HCT116 (cell line): ENCODE measurements at regions not wholly inside any gene's neighbourhood (a gene's known extent, or its start where the extent isn't known, plus 50 kb on each side); places are given as distances from the start of the nearest gene placed in this dataset.

ENCODE experiments used
- EZH2 ChIP-seq: fragments of 200-600 bp; sonication (generic); IDR thresholded peaks from 2 replicates; pipeline ENCODE4 v1.6.1; 2017; ENCODE audit warnings: antibody characterized with exemption, mixed run types
- POLR2A ChIP-seq: IDR thresholded peaks from 2 replicates; pipeline ENCODE4 v1.7.0; 2011; ENCODE audit warnings: borderline replicate concordance; ENCODE audit not compliant: insufficient read depth, insufficient read length; ENCODE audit errors: extremely low read depth
- POLR2AphosphoS5 ChIP-seq: IDR thresholded peaks from 2 replicates; pipeline ENCODE4 v1.6.1; 2011; ENCODE audit warnings: mild to moderate bottlenecking, low read depth, low read length, moderate library complexity
- SIN3A ChIP-seq: IDR thresholded peaks from 2 replicates; pipeline ENCODE4 v1.6.1; 2012; ENCODE audit warnings: low read depth
- YY1 ChIP-seq: IDR thresholded peaks from 2 replicates; pipeline ENCODE4 v1.6.1; 2011; ENCODE audit warnings: low read length, low read depth, moderate library complexity, mild to moderate bottlenecking; ENCODE audit not compliant: insufficient replicate concordance; ENCODE audit errors: extremely low read depth
- TF ChIP-seq, protein P1 (sequence below), 3 experiments: fragments of 200-600 bp in 1 of 3; sonication (generic) in 1 of 3; IDR thresholded peaks in 2 of 3; conservative IDR thresholded peaks in 1 of 3; 2 replicates each; pipeline ENCODE4 v1.5.1; 2012 to 2017; ENCODE audit warnings: low read depth in 2 of 3, low read length in 2 of 3, antibody characterized with exemption in 1 of 3, borderline replicate concordance in 1 of 3, control low read depth in 1 of 3, mild to moderate bottlenecking in 1 of 3, mixed read lengths in 1 of 3, mixed run types in 1 of 3, moderate library complexity in 1 of 3; ENCODE audit not compliant: insufficient read depth in 1 of 3
- TF ChIP-seq, protein P2 (sequence below): IDR thresholded peaks from 2 replicates; pipeline ENCODE4 v1.6.1; 2012; ENCODE audit warnings: low read depth

DNA sequence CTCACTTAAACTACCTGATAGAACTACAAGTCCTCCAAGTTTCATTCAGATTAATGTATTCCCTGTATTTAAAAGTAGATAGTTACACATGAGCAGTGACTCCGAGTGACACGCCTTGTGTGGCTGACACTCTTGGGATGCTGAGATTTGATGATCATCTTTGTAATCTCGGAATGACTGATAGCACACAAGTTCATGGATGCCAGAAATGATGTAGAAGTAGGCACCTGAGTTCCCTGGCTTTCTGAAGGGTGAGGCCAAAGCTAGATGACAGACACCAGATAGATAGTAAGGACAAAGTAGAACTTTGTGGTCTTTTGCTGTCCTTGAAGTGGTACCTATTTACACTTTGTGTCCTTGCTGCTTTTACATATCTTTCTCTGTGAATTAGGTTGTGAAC is 491.2 kb downstream of the PCNX1 start:
- TF ChIP-seq, protein P1, sequence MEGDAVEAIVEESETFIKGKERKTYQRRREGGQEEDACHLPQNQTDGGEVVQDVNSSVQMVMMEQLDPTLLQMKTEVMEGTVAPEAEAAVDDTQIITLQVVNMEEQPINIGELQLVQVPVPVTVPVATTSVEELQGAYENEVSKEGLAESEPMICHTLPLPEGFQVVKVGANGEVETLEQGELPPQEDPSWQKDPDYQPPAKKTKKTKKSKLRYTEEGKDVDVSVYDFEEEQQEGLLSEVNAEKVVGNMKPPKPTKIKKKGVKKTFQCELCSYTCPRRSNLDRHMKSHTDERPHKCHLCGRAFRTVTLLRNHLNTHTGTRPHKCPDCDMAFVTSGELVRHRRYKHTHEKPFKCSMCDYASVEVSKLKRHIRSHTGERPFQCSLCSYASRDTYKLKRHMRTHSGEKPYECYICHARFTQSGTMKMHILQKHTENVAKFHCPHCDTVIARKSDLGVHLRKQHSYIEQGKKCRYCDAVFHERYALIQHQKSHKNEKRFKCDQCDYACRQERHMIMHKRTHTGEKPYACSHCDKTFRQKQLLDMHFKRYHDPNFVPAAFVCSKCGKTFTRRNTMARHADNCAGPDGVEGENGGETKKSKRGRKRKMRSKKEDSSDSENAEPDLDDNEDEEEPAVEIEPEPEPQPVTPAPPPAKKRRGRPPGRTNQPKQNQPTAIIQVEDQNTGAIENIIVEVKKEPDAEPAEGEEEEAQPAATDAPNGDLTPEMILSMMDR (IDR thresholded peaks at IDR 0.05 in 2 of 3, conservative IDR thresholded peaks at IDR 0.05 in 1 of 3; ENCODE audit: borderline replicate concordance in 1 of 3, insufficient read depth in 1 of 3, low read depth in 2 of 3, low read length in 2 of 3), result no peak
- no peak for TF ChIP-seq SIN3A
- TF ChIP-seq, protein P2, sequence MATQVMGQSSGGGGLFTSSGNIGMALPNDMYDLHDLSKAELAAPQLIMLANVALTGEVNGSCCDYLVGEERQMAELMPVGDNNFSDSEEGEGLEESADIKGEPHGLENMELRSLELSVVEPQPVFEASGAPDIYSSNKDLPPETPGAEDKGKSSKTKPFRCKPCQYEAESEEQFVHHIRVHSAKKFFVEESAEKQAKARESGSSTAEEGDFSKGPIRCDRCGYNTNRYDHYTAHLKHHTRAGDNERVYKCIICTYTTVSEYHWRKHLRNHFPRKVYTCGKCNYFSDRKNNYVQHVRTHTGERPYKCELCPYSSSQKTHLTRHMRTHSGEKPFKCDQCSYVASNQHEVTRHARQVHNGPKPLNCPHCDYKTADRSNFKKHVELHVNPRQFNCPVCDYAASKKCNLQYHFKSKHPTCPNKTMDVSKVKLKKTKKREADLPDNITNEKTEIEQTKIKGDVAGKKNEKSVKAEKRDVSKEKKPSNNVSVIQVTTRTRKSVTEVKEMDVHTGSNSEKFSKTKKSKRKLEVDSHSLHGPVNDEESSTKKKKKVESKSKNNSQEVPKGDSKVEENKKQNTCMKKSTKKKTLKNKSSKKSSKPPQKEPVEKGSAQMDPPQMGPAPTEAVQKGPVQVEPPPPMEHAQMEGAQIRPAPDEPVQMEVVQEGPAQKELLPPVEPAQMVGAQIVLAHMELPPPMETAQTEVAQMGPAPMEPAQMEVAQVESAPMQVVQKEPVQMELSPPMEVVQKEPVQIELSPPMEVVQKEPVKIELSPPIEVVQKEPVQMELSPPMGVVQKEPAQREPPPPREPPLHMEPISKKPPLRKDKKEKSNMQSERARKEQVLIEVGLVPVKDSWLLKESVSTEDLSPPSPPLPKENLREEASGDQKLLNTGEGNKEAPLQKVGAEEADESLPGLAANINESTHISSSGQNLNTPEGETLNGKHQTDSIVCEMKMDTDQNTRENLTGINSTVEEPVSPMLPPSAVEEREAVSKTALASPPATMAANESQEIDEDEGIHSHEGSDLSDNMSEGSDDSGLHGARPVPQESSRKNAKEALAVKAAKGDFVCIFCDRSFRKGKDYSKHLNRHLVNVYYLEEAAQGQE, result no peak
- no peak for TF ChIP-seq POLR2AphosphoS5
- no peak for TF ChIP-seq POLR2A
- TF ChIP-seq EZH2, result no peak
- no peak for TF ChIP-seq YY1
